Inferior parietal cortex (tissue), 1 donor: ENCODE measurements at regions not wholly inside any gene's neighbourhood (a gene's known extent, or its start where the extent isn't known, plus 50 kb on each side); places are given as distances from the start of the nearest gene placed in this dataset.

Experiments
- DNase-seq: peaks from one replicate; pipeline ENCODE4 v3.0.0-alpha.2; 2016; ENCODE audit errors: extremely low spot score

GRCh38 chr7:124423863-124424262 lies 341.7 kb downstream of the GPR37 start:
- DNase-seq = no peak

DNA sequence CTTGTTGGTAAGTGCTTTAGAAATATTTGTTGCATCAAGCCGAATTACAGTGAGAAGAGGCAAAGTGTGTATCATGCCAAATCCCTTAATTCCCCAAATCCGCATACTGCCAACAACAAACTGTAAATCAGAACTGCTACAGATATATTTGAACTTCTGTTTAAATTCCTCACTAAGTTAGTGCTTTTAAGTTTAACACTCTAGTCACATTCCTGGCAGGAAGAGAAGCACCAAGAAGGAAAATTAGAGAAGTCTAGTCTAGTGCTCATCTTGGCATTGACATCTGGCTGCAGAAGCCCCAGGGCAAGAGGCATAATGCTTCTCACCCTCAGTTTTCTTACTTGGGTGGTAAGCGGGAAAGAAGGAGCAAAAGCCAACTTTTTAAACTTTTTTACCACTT lies 343.5 kb downstream of the GPR37 start:
- no peak for DNase-seq

DNA sequence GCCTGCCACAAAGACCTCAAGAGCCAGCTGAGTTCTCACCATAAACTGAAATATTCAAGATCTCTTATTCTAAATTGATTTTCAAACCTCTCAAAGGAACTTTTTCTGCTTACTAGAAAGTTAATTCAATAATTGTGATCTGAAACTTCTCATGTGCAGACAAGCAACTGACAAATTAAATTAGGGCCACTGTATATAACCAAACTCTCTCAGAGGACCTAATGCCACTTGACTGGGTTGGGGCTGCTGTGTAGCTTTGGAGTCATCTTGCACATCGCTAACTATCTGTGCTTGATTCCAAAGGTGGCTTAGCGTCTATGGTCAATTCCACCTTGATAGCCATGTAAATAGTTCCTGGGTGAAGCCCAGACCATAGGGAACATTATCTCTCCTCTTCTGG lies 345.2 kb downstream of the GPR37 start:
- DNase-seq = no peak

GRCh38 chr7:124413029-124413428 lies 352.6 kb downstream of the GPR37 start:
- no peak for DNase-seq

DNA sequence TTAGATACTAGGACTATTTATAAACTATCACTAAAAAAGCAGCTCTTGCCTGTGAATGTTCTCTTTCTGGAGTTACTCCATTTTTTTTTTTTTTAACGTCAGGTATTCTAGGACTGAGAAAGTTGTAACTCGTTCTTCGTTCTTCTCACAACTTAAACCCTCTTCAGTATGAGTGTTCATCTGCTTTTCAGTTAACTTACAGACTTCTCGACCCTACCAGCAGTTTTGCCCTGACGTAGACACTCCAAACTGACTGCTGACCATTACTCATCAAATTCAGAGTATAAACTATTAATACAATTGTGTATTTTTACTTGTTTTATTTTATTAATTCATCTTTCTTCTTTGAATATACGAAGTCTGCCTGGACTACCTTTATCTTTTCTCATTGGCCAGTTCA lies 353.1 kb downstream of the GPR37 start:
- no peak for DNase-seq

GRCh38 chr7:124411796-124412195 lies 353.8 kb downstream of the GPR37 start:
- no peak for DNase-seq

GRCh38 chr7:124403587-124403986 lies 362.0 kb downstream of the GPR37 start:
- no peak for DNase-seq

DNA sequence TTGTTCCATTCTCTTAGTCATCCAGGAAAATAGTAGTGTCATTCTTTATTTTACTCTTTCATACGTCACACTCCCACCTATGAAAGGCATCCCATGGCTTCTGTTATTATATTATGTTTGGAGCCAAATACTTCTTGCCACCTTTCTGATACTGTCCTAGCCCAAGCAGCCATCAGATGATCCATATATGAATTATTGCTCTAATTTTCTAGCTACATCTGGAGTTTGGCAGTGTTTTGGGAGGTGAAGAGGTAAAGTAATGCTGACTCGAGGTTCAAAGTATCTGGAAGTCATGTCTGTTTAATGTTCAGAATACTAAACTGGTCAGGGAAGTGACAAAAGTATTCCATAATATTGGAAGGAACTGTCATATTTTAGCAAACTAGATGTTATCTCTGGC lies 362.5 kb downstream of the GPR37 start:
- DNase-seq = no peak

DNA sequence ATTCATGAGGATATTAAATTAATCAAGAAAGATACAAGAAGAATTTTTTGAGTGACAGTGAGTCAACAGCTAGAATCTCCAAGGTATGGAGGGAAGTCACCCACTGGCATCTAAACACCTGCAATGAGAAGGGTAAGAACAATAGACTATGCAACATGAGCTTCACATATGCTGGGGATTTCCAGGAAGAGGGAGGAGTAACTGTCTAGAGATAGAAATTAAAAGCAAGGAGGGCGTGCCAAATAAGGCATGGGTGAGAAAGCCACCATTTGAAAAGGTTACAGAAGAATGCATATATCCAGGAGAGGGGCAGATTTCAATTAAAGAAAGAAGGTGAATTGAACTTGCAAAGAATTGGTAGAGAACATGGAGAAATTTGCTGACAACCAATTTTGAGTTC lies 365.7 kb downstream of the GPR37 start:
- no peak for DNase-seq

DNA sequence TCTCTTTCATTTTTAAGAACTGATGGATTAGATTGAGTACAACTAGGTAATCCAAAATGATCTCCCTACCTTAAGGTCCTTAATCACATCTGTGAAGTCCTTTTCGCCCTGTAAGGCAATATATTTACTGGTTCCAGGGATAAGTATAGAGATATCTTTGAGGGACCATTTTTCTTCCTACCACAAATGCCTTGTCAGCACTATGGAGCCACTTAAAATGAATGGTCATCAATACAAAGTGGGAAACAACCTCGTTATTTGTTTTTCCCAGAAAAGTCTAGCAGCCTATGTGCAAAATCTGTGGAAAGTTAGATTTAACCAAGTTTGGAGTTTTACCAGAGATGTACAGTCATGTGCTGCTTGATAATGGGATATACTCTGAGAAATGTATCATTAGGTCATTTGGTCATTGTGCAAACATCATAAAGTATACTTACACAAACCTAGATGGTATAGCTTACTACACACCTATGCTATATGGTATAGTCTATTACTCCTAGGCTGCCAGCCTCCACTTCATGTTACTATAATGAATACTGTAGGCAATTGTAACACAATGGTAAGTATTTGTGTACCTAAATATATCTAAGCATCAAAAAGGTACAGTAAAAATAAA lies 366.2 kb upstream of the TMEM229A start:
- DNase-seq = no peak

GRCh38 chr7:124397134-124397533 lies 364.3 kb upstream of the TMEM229A start:
- DNase-seq = no peak

- DNase-seq = peak; percentile 73
These were observed 357.4 kb upstream of the TMEM229A start for GRCh38 chr7:124390301-124390700.

- no peak for DNase-seq
These were observed 355.9 kb upstream of the TMEM229A start for GRCh38 chr7:124388751-124389150.

DNA sequence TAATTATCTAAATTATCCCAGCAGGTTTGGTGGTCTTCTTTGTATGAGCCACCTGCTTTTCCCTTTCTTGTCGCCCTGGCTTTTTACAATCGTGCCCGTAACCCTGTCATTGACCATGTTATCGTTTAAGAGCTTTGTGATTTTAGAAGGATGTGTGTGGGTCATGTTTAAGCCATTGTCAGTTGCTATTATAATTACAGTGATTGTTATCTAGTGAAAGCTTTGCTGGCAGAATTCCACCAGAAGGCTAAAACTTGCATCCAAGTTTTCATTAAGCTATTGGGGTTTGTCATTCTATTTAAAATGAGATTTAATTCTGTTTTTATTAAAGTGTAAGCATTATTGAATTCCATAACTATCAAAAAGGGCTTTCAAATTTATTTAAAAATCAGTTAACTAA lies 354.2 kb upstream of the TMEM229A start:
- DNase-seq = no peak

GRCh38 chr7:124379296-124379695 lies 346.4 kb upstream of the TMEM229A start:
- no peak for DNase-seq

- no peak for DNase-seq
These were observed 343.2 kb upstream of the TMEM229A start for GRCh38 chr7:124376111-124376510.

GRCh38 chr7:124375391-124375790 lies 342.5 kb upstream of the TMEM229A start:
- DNase-seq = no peak

DNA sequence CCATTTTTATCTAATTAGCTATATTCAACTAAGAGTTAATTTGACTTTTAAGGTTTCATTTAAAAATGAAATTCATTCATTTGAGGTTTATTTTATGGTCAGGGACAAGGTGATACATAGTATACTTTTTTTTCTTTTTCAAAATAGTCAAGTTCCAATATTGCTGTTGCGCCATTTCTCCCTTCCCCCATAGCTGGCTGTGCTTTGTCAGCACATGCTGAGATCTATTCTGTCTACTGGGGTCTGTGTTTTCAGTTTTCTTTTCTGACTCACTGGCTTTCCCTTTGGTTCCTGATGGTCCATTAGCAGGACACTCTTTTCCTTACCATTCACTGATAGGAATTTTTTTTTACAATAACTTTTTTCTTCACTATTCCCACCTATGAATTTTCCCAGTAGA lies 336.4 kb upstream of the TMEM229A start:
- DNase-seq = no peak

GRCh38 chr7:124366118-124366517 lies 333.3 kb upstream of the TMEM229A start:
- DNase-seq = no peak

- DNase-seq = no peak
These were observed 331.4 kb upstream of the TMEM229A start for GRCh38 chr7:124364283-124364682.

GRCh38 chr7:124354201-124354600 lies 321.3 kb upstream of the TMEM229A start:
- peak; percentile 13 for DNase-seq

GRCh38 chr7:124351950-124352349 lies 319.1 kb upstream of the TMEM229A start:
- peak; percentile 29 for DNase-seq

- no peak for DNase-seq
These were observed 316.6 kb upstream of the TMEM229A start for GRCh38 chr7:124349443-124349842.

DNA sequence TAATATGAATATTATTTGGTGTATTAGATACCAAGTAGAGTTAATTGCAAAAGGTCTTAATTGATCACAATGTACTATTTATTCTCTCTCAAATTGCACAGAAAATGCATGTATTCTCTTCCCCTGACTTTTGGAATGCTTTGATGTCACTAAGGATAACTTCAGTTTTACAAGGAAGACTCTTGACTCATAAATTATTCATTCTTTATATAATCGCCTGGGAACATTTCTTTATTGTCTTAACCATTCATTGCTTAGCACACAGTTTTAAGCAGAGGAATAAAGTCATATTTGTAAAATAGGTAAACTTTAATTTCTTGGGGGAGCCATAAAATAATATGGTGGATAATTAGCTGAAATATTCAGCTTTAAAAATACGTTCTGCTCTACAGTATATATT lies 306.0 kb upstream of the TMEM229A start:
- DNase-seq = no peak
